ENCODE measurements at regions not wholly inside any gene's neighbourhood (a gene's known extent, or its start where the extent isn't known, plus 50 kb on each side); places are given as distances from the start of the nearest gene placed in this dataset.

DNA sequence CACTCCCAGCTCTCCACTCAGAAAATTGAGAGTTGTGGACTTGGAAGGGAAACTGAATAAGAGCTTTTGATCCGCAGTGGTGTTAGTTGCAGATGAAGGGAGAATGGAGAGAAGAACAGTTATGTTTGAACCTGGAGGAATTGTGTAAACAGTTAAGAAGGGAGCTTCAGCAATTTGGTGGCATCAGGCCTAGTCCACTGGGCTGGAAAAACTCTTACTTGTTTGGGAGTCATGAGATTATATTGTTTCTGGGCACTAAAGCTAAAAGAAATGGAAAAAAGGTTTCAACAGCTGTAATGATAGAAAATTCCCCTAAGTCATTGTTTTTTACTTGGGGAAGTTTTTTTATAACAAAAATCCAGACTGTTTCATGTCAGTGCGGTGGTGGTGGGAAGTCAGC lies 256.1 kb upstream of the C1orf87 start:
- Histone ChIP-seq H3K9me3 (no peaks in the 10 kb centered on the region), H3K36me3 (no peaks in the 10 kb centered on the region), H3K27ac (no peak overlapping the region), H3K27me3 (ENCODE audit: low read depth) (no peaks in the 10 kb centered on the region), H3K4me1 (no peaks in the 10 kb centered on the region), H3K4me3 (no peak overlapping the region)
- ATAC-seq (no peak), DNase-seq (no peak)
- intact Hi-C loops (cut with DNase I), result no loop called here
- TF ChIP-seq, protein P1, sequence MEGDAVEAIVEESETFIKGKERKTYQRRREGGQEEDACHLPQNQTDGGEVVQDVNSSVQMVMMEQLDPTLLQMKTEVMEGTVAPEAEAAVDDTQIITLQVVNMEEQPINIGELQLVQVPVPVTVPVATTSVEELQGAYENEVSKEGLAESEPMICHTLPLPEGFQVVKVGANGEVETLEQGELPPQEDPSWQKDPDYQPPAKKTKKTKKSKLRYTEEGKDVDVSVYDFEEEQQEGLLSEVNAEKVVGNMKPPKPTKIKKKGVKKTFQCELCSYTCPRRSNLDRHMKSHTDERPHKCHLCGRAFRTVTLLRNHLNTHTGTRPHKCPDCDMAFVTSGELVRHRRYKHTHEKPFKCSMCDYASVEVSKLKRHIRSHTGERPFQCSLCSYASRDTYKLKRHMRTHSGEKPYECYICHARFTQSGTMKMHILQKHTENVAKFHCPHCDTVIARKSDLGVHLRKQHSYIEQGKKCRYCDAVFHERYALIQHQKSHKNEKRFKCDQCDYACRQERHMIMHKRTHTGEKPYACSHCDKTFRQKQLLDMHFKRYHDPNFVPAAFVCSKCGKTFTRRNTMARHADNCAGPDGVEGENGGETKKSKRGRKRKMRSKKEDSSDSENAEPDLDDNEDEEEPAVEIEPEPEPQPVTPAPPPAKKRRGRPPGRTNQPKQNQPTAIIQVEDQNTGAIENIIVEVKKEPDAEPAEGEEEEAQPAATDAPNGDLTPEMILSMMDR (IDR thresholded peaks at IDR 0.05), result no peak

GRCh38 chr1:60311838-60312237 lies 238.3 kb upstream of the C1orf87 start:
- Histone ChIP-seq H3K36me3 (no peaks in the 10 kb centered on the region), H3K27me3 (ENCODE audit: low read depth) (no peaks in the 10 kb centered on the region), H3K4me3 (no peak overlapping the region), H3K4me1 (no peaks in the 10 kb centered on the region), H3K9me3 (no peaks in the 10 kb centered on the region), H3K27ac (no peak overlapping the region)
- ATAC-seq (no peak), DNase-seq (no peak)
- intact Hi-C loops (cut with DNase I), result no loop called here
- TF ChIP-seq, protein P1 (IDR thresholded peaks at IDR 0.05), result no peak

GRCh38 chr1:60299581-60299980 lies 226.0 kb upstream of the C1orf87 start:
- intact Hi-C loops (cut with DNase I), result no loop called here
- Histone ChIP-seq H3K4me1 (no peaks in the 10 kb centered on the region), H3K9me3 (peaks cover 5% of the 10 kb centered on the region), H3K36me3 (no peaks in the 10 kb centered on the region), H3K4me3 (no peak overlapping the region), H3K27ac (no peak overlapping the region), H3K27me3 (ENCODE audit: low read depth) (no peaks in the 10 kb centered on the region)
- TF ChIP-seq, protein P1 (IDR thresholded peaks at IDR 0.05), result no peak
- no peak for ATAC-seq
- no peak for DNase-seq

GRCh38 chr1:60298290-60298689 lies 224.7 kb upstream of the C1orf87 start:
- ATAC-seq (no peak), DNase-seq (no peak)
- peaks cover 5% of the 10 kb centered on the region for H3K9me3 ChIP-seq
- H3K27ac ChIP-seq, result no peak overlapping the region
- H3K27me3 ChIP-seq (ENCODE audit: low read depth), result no peaks in the 10 kb centered on the region
- intact Hi-C loops (cut with DNase I), result no loop called here
- TF ChIP-seq, protein P1 (IDR thresholded peaks at IDR 0.05), result no peak
- no peaks in the 10 kb centered on the region for H3K36me3 ChIP-seq
- H3K4me1 ChIP-seq, result no peaks in the 10 kb centered on the region
- H3K4me3 ChIP-seq, result no peak overlapping the region

DNA sequence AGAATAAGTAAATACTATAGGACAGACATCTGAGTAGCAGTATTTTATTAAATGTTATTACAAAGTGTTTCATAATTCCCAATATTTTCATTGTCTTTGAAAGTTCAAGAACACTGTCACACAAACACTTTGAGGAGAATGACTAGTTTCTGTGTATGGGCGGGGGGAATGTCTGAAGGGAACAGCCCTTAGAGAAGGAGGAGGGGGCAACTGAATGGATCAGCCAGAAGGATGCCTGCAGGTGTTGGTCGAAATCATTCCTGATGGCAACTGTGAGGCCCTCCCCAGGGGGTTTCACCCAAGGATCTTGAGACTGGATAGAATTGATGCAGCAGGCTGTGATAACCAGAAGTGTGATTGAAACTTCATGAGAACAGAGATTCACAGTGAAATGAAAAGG lies 223.2 kb upstream of the C1orf87 start:
- TF ChIP-seq, protein P1 (IDR thresholded peaks at IDR 0.05), result no peak
- no peaks in the 10 kb centered on the region for H3K36me3 ChIP-seq
- no peak overlapping the region for H3K4me3 ChIP-seq
- intact Hi-C loops (cut with DNase I), result no loop called here
- H3K27ac ChIP-seq, result no peak overlapping the region
- no peaks in the 10 kb centered on the region for H3K9me3 ChIP-seq
- no peaks in the 10 kb centered on the region for H3K4me1 ChIP-seq
- no peak for ATAC-seq
- no peak for DNase-seq
- no peaks in the 10 kb centered on the region for H3K27me3 ChIP-seq (ENCODE audit: low read depth)

DNA sequence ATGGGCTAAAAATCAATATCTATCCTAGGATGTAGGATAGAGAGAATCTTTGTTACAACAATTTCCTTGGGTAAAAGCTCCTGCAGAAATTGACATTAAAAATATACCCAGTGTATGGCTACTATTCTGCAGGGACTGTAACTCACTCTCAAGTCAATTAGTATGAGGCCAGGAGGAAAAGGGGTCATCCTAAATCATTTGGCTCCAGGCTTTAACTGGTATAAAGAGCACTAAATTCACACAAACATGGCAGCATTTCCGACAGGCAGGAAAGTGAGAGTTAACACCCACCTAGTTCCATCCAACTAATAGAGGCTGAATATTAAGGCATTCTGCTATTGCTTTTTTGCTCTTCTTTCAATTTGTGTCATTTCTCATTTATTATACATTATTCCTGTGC lies 218.6 kb upstream of the C1orf87 start:
- DNase-seq (no peak), ATAC-seq (no peak)
- H3K36me3 ChIP-seq, result no peaks in the 10 kb centered on the region
- intact Hi-C loops (cut with DNase I), result no loop called here
- no peak overlapping the region for H3K4me3 ChIP-seq
- no peaks in the 10 kb centered on the region for H3K27me3 ChIP-seq (ENCODE audit: low read depth)
- TF ChIP-seq, protein P1 (IDR thresholded peaks at IDR 0.05), result no peak
- H3K27ac ChIP-seq, result no peak overlapping the region
- no peaks in the 10 kb centered on the region for H3K9me3 ChIP-seq
- no peaks in the 10 kb centered on the region for H3K4me1 ChIP-seq
